ENCODE measurements at regions not wholly inside any gene's neighbourhood (a gene's known extent, or its start where the extent isn't known, plus 50 kb on each side); places are given as distances from the start of the nearest gene placed in this dataset.

GRCh38 chr6:71388068-71388744 is 99.6 kb downstream of the OGFRL1 start:
- ChIA-PET POLR2A (interaction anchor here (0.6 to 0.9 kb wide), 2 partner anchors 11 to 190 kb away, joined by 3 read pairs; no protein-coding TSS in a partner anchor), CTCF (interaction anchor here (0.8 to 1.0 kb wide), 2 partner anchors 143 to 198 kb away, joined by 3 to 4 read pairs; no protein-coding TSS in a partner anchor), RAD21 (ENCODE audit: unreplicated experiment) (interaction anchor here (1.1 kb wide), 1 partner anchor 145 kb away, joined by 3 read pairs; no protein-coding TSS in a partner anchor), SMC1A (ENCODE audit: uncharacterized antibody, unreplicated experiment) (interaction anchor here (1.2 kb wide), 1 partner anchor 94 kb away, joined by 4 read pairs; no protein-coding TSS in a partner anchor)
- FAIRE-seq (no peak), ATAC-seq (peak; percentile 75), DNase-seq (ENCODE audit: low read depth, low spot score) (no peak)
- Histone ChIP-seq H4K20me1 (ENCODE audit: control insufficient read depth, insufficient read depth) (no peaks in the 10 kb centered on the region), H3K9me3 (replicated peaks; ENCODE audit: control insufficient read depth, insufficient read depth, low read length) (no peaks in the 10 kb centered on the region), H3K27ac (ENCODE audit: control insufficient read depth, insufficient read depth) (no peak overlapping the region), H2AFZ (ENCODE audit: control insufficient read depth, low read depth, low read length) (no peak overlapping the region), H3K79me2 (ENCODE audit: control insufficient read depth, insufficient read depth, low read length) (no peaks in the 10 kb centered on the region), H3K4me1 (ENCODE audit: control insufficient read depth, insufficient read depth, low read length) (no peaks in the 10 kb centered on the region), H3K36me3 (ENCODE audit: control insufficient read depth in 2 of 2, insufficient read depth in 2 of 2, low read length in 1 of 2) (no peaks in the 10 kb centered on the region), H3K27me3 (replicated peaks in 1 of 2; ENCODE audit: control insufficient read depth in 2 of 2, insufficient read depth in 2 of 2, low read length in 1 of 2) (no peaks in the 10 kb centered on the region), H3K4me2 (ENCODE audit: control insufficient read depth, insufficient read depth) (no peak overlapping the region), H3K9ac (ENCODE audit: control insufficient read depth, insufficient read depth, low read length) (no peak overlapping the region), H3K4me3 (no peak overlapping the region)
- in situ Hi-C loops (cut with MboI) (loop anchor here (5.0 to 10.0 kb wide), 2 partner anchors 119 to 697 kb away; no protein-coding TSS in a partner anchor), intact Hi-C loops (cut with micrococcal nuclease; ENCODE audit: unreplicated experiment) (no loop called here)
- 7% methylated on average over 1 of the region's 1 CpG for WGBS (ENCODE audit: insufficient coverage, insufficient replicate concordance, low lambda C conversion rate, missing lambda C conversion rate)
- TF ChIP-seq RUNX3 (IDR thresholded peaks at IDR 0.05; ENCODE audit: low read length) (peak; percentile 31; the same call in 1 of the 2 replicates), MTA2 (IDR thresholded peaks at IDR 0.05; ENCODE audit: low read depth) (0 out of 2 replicates have a peak, but pooled peaks have one; percentile 10), JUNB (IDR thresholded peaks at IDR 0.05) (peak; percentile 38; the same call in 1 of the 2 replicates), SMC3 (IDR thresholded peaks at IDR 0.05; ENCODE audit: borderline replicate concordance, low read length) (no peak)
- BruUV-seq (replicated peaks), result no TSS peak

- 64% methylated on average over 4 of the region's 4 CpGs for WGBS (ENCODE audit: insufficient coverage, insufficient replicate concordance, low lambda C conversion rate, missing lambda C conversion rate)
- Histone ChIP-seq H3K36me3 (ENCODE audit: control insufficient read depth in 2 of 2, insufficient read depth in 2 of 2, low read length in 1 of 2) (no peaks in the 10 kb centered on the region), H3K4me1 (ENCODE audit: control insufficient read depth, insufficient read depth, low read length) (no peaks in the 10 kb centered on the region), H4K20me1 (ENCODE audit: control insufficient read depth, insufficient read depth) (no peaks in the 10 kb centered on the region), H3K27me3 (replicated peaks in 1 of 2; ENCODE audit: control insufficient read depth in 2 of 2, insufficient read depth in 2 of 2, low read length in 1 of 2) (no peaks in the 10 kb centered on the region), H3K4me3 (no peak overlapping the region), H3K9me3 (replicated peaks; ENCODE audit: control insufficient read depth, insufficient read depth, low read length) (no peaks in the 10 kb centered on the region), H3K27ac (ENCODE audit: control insufficient read depth, insufficient read depth) (no peak overlapping the region), H3K79me2 (ENCODE audit: control insufficient read depth, insufficient read depth, low read length) (no peaks in the 10 kb centered on the region), H3K9ac (ENCODE audit: control insufficient read depth, insufficient read depth, low read length) (no peak overlapping the region), H2AFZ (ENCODE audit: control insufficient read depth, low read depth, low read length) (no peak overlapping the region), H3K4me2 (ENCODE audit: control insufficient read depth, insufficient read depth) (no peak overlapping the region)
- ATAC-seq (no peak), DNase-seq (ENCODE audit: low read depth, low spot score) (no peak), FAIRE-seq (no peak)
- RAD21 ChIA-PET (ENCODE audit: unreplicated experiment), result interaction anchor here (0.7 to 1.1 kb wide), 2 partner anchors 145 to 1812 kb away, joined by 3 read pairs; no protein-coding TSS in a partner anchor
- in situ Hi-C loops (cut with MboI), result loop anchor here (5.0 to 10.0 kb wide), 2 partner anchors 118 to 696 kb away; no protein-coding TSS in a partner anchor
- CTCF ChIA-PET, result interaction anchor here (0.8 to 1.0 kb wide), 2 partner anchors 142 to 199 kb away, joined by 3 to 4 read pairs; no protein-coding TSS in a partner anchor
- SMC1A ChIA-PET (ENCODE audit: uncharacterized antibody, unreplicated experiment), result interaction anchor here (0.9 to 1.2 kb wide), 4 partner anchors 14 to 149 kb away, joined by 3 to 4 read pairs (median 4); no protein-coding TSS in a partner anchor
- no TSS peak for BruUV-seq (replicated peaks)
- POLR2A ChIA-PET, result interaction anchor here (0.9 kb wide), 1 partner anchor 11 kb away, joined by 3 read pairs; no protein-coding TSS in a partner anchor
- intact Hi-C loops (cut with micrococcal nuclease; ENCODE audit: unreplicated experiment), result no loop called here
- TF ChIP-seq SP1 (IDR thresholded peaks at IDR 0.05; ENCODE audit: low read depth, low read length) (no peak), BRCA1 (IDR thresholded peaks at IDR 0.05; ENCODE audit: low read depth, low read length) (no peak), MTA2 (IDR thresholded peaks at IDR 0.05; ENCODE audit: low read depth) (no peak), ZSCAN29 (IDR thresholded peaks at IDR 0.05) (no peak), EED (IDR thresholded peaks at IDR 0.05; ENCODE audit: low read depth) (no peak), CREB1 (IDR thresholded peaks at IDR 0.05; ENCODE audit: low read depth) (no peak), BCLAF1 (IDR thresholded peaks at IDR 0.05) (no peak), STAT3 (IDR thresholded peaks at IDR 0.05; ENCODE audit: low read depth, low read length) (no peak), RUNX3 (IDR thresholded peaks at IDR 0.05; ENCODE audit: low read length) (no peak)
Observed at GRCh38 chr6:71388856-71389527, 100.4 kb downstream of the OGFRL1 start.
